IMR-90 (cell line): ENCODE measurements at regions not wholly inside any gene's neighbourhood (a gene's known extent, or its start where the extent isn't known, plus 50 kb on each side); places are given as distances from the start of the nearest gene placed in this dataset.

Experiments
- BHLHE40 ChIP-seq: fragments of 150-350 bp; IDR thresholded peaks from 2 replicates; pipeline ENCODE4 v1.6.1; 2016; ENCODE audit warnings: mild to moderate bottlenecking, low read depth, low read length
- CEBPB ChIP-seq: IDR thresholded peaks from 2 replicates; pipeline ENCODE4 v1.6.1; 2012; ENCODE audit warnings: low read depth, low read length, improper control_type of control experiment
- CHD1 ChIP-seq: IDR thresholded peaks from 2 replicates; pipeline ENCODE4 v1.6.1; 2012; ENCODE audit warnings: low read depth, low read length, improper control_type of control experiment
- ELK1 ChIP-seq: fragments of 150-350 bp; IDR thresholded peaks from 2 replicates; pipeline ENCODE4 v1.6.1; 2016; ENCODE audit warnings: low read depth, mild to moderate bottlenecking, low read length, moderate library complexity, borderline replicate concordance
- MAFK ChIP-seq: IDR thresholded peaks from 2 replicates; pipeline ENCODE4 v1.6.1; 2012; ENCODE audit warnings: low read depth, low read length, improper control_type of control experiment
- MXI1 ChIP-seq: IDR thresholded peaks from 2 replicates; pipeline ENCODE4 v1.6.1; 2012; ENCODE audit warnings: low read depth, mild to moderate bottlenecking, low read length, moderate library complexity, borderline replicate concordance
- NFE2L2 ChIP-seq: fragments of 150-350 bp; IDR thresholded peaks from 2 replicates; pipeline ENCODE4 v1.6.1; 2016; ENCODE audit warnings: low read depth, mild to moderate bottlenecking, low read length
- POLR2A ChIP-seq: IDR thresholded peaks from 2 replicates; pipeline ENCODE4 v1.6.1; 2012; ENCODE audit warnings: mild to moderate bottlenecking, low read depth, low read length
- RAD21 ChIP-seq: IDR thresholded peaks from 2 replicates; pipeline ENCODE4 v1.6.1; 2012; ENCODE audit warnings: low read length, improper control_type of control experiment
- RCOR1 ChIP-seq: IDR thresholded peaks from 2 replicates; pipeline ENCODE4 v1.6.1; 2012; ENCODE audit warnings: mild to moderate bottlenecking, low read length, improper control_type of control experiment; ENCODE audit not compliant: insufficient replicate concordance
- RFX5 ChIP-seq: IDR thresholded peaks from 2 replicates; pipeline ENCODE4 v1.8.0; 2012; ENCODE audit warnings: low read depth, mild to moderate bottlenecking, low read length, moderate library complexity
- SMC3 ChIP-seq: fragments of 150-350 bp; IDR thresholded peaks from 2 replicates; pipeline ENCODE4 v1.6.1; 2016; ENCODE audit warnings: low read depth, mild to moderate bottlenecking, antibody characterized with exemption, low read length, moderate library complexity
- TF ChIP-seq, protein P1 (sequence below): conservative IDR thresholded peaks from 2 replicates; pipeline ENCODE4 v1.5.1; 2012; ENCODE audit warnings: mild to moderate bottlenecking, low read depth, low read length, improper control_type of control experiment
- TF ChIP-seq, protein P2 (sequence below): fragments of 150-350 bp; IDR thresholded peaks from 2 replicates; pipeline ENCODE4 v1.6.1; 2017; ENCODE audit warnings: mild to moderate bottlenecking, antibody characterized with exemption, low read length, low read depth

DNA sequence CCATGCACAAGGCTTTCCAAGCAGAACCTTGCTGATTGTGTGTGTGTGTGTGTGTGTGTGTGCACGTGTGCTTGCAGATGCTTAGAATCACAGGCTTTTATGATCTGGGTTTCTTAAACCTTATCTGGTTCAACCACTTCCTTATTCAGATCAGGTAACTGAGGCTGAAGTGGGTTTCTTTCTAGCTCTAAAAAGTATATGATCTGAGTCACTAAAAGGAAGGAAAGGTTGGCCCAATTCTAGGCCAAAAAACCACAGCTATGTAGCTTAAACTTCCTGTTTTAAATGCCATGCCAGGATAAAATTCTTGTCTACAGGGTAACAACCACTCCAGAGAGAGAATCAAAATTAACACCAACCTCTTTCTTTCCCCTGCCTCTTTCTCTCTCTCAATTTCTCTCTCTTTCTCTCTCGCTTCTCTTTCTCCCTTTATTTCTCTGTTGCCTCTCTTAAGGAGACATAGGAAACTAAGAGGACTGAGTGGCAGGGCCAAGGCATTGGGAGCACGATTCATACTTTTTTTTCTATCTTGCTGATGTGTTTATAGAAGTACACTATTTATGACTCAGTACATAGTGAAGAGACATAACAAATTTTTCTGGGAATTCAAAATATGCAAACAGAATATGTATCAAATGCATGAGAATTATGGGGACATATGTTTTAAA lies 140.3 kb downstream of the TRIB2 start:
- TF ChIP-seq RAD21 (no peak), POLR2A (no peak), SMC3 (no peak), CEBPB (no peak), RFX5 (no peak), RCOR1 (no peak), MXI1 (no peak), MAFK (no peak), BHLHE40 (no peak; the same call in 1 of the 2 replicates), ELK1 (no peak), CHD1 (no peak), NFE2L2 (no peak)
- TF ChIP-seq, protein P1, sequence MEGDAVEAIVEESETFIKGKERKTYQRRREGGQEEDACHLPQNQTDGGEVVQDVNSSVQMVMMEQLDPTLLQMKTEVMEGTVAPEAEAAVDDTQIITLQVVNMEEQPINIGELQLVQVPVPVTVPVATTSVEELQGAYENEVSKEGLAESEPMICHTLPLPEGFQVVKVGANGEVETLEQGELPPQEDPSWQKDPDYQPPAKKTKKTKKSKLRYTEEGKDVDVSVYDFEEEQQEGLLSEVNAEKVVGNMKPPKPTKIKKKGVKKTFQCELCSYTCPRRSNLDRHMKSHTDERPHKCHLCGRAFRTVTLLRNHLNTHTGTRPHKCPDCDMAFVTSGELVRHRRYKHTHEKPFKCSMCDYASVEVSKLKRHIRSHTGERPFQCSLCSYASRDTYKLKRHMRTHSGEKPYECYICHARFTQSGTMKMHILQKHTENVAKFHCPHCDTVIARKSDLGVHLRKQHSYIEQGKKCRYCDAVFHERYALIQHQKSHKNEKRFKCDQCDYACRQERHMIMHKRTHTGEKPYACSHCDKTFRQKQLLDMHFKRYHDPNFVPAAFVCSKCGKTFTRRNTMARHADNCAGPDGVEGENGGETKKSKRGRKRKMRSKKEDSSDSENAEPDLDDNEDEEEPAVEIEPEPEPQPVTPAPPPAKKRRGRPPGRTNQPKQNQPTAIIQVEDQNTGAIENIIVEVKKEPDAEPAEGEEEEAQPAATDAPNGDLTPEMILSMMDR: no peak
- TF ChIP-seq, protein P2, sequence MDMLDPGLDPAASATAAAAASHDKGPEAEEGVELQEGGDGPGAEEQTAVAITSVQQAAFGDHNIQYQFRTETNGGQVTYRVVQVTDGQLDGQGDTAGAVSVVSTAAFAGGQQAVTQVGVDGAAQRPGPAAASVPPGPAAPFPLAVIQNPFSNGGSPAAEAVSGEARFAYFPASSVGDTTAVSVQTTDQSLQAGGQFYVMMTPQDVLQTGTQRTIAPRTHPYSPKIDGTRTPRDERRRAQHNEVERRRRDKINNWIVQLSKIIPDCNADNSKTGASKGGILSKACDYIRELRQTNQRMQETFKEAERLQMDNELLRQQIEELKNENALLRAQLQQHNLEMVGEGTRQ: no peak
